ENCODE measurements at regions not wholly inside any gene's neighbourhood (a gene's known extent, or its start where the extent isn't known, plus 50 kb on each side); places are given as distances from the start of the nearest gene placed in this dataset.

DNA sequence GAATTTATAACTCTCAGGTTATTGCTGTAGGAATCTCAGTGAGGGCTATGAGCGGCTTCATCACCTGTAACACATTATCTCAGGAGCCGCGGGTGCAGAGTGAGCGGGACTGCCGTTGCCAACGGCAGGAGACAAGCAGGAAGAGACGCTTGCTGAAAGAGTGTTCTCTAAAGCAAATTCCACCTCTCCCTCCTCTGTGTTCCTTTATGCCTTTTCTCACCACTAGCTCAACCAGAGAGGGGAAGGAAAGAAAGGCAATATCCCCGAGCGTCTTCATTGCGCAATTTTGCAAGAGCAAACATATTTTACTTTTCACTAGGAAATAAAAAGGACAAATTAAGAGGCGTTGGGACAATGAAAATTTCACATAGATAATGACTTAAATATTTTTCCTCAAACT lies 185.2 kb upstream of the EXOC2 start:
- no peaks in the 10 kb centered on the region for H3K9me3 Mint-ChIP-seq
- no peak for DNase-seq (ENCODE audit: low spot score)
- ChIA-PET CTCF (interaction anchor here (2.0 kb wide), 1 partner anchor 16 kb away, joined by 6 read pairs; no protein-coding TSS in a partner anchor), POLR2A (no interaction called here)
- peaks cover 5% of the 10 kb centered on the region for H3K4me1 Mint-ChIP-seq
- no peak overlapping the region for H3K27ac Mint-ChIP-seq
- no peak overlapping the region for H3K4me3 Mint-ChIP-seq
- H3K36me3 Mint-ChIP-seq, result no peaks in the 10 kb centered on the region
- no peak for ATAC-seq
- TF ChIP-seq MLX (CRISPR knock-in tag; IDR thresholded peaks at IDR 0.05) (no peak), FOXK1 (CRISPR knock-in tag; IDR thresholded peaks at IDR 0.05) (no peak), ATF1 (CRISPR knock-in tag; IDR thresholded peaks at IDR 0.05) (no peak), NR3C1 (CRISPR knock-in tag; conservative IDR thresholded peaks at IDR 0.05; ENCODE audit: low read depth) (no peak), TP53 (CRISPR knock-in tag; IDR thresholded peaks at IDR 0.05) (no peak), ZNF532 (CRISPR knock-in tag; IDR thresholded peaks at IDR 0.05; ENCODE audit: borderline replicate concordance) (no peak), EMX1 (CRISPR knock-in tag; IDR thresholded peaks at IDR 0.05) (no peak), ELF4 (CRISPR knock-in tag; IDR thresholded peaks at IDR 0.05; ENCODE audit: low read depth) (no peak), ZBTB21 (CRISPR knock-in tag; IDR thresholded peaks at IDR 0.05; ENCODE audit: borderline replicate concordance) (no peak), KAT7 (CRISPR knock-in tag; IDR thresholded peaks at IDR 0.05; ENCODE audit: borderline replicate concordance) (no peak), FOXJ3 (CRISPR knock-in tag; IDR thresholded peaks at IDR 0.05; ENCODE audit: borderline replicate concordance) (no peak), ETV6 (CRISPR knock-in tag; IDR thresholded peaks at IDR 0.05) (no peak), CBFB (CRISPR knock-in tag; IDR thresholded peaks at IDR 0.05; ENCODE audit: low read depth) (no peak), PRRX2 (CRISPR knock-in tag; IDR thresholded peaks at IDR 0.05) (no peak), NR2C2 (CRISPR knock-in tag; IDR thresholded peaks at IDR 0.05) (no peak), HMGA2 (CRISPR knock-in tag; IDR thresholded peaks at IDR 0.05) (no peak)
- TF ChIP-seq, protein P1, sequence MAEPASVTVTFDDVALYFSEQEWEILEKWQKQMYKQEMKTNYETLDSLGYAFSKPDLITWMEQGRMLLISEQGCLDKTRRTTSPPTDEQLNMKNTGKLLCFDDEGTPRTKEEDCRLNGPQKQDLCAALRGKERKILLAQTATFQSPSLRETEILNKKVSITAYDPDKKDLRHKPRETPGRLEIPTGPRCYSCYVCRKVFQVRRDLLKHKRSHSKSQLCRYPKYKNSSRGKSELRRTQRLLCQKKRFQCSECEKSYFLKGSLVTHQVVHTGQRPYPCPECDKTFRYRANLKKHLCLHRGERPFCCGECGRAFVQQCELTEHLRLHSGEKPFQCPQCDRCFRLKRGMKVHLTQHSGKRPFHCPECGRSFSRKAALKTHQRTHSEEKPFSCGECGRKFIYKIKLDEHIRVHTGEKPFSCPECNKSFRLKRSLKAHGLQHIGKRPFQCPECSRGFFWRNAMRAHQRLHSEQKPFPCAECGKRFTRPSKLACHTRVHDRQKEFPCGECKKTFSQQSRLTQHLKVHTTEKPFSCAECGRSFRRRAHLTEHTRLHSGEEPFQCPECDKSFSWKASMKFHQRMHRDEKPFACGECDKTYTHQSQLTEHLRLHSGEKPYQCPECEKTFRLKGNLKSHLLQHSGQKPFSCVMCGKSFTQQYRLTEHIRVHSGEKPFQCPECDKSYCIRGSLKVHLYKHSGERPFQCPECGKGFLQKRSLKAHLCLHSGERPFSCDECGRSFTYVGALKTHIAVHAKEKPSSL (CRISPR knock-in tag; conservative IDR thresholded peaks at IDR 0.05), result no peak
- TF ChIP-seq, protein P2, sequence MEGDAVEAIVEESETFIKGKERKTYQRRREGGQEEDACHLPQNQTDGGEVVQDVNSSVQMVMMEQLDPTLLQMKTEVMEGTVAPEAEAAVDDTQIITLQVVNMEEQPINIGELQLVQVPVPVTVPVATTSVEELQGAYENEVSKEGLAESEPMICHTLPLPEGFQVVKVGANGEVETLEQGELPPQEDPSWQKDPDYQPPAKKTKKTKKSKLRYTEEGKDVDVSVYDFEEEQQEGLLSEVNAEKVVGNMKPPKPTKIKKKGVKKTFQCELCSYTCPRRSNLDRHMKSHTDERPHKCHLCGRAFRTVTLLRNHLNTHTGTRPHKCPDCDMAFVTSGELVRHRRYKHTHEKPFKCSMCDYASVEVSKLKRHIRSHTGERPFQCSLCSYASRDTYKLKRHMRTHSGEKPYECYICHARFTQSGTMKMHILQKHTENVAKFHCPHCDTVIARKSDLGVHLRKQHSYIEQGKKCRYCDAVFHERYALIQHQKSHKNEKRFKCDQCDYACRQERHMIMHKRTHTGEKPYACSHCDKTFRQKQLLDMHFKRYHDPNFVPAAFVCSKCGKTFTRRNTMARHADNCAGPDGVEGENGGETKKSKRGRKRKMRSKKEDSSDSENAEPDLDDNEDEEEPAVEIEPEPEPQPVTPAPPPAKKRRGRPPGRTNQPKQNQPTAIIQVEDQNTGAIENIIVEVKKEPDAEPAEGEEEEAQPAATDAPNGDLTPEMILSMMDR (IDR thresholded peaks at IDR 0.05), result no peak
- TF ChIP-seq, protein P3, sequence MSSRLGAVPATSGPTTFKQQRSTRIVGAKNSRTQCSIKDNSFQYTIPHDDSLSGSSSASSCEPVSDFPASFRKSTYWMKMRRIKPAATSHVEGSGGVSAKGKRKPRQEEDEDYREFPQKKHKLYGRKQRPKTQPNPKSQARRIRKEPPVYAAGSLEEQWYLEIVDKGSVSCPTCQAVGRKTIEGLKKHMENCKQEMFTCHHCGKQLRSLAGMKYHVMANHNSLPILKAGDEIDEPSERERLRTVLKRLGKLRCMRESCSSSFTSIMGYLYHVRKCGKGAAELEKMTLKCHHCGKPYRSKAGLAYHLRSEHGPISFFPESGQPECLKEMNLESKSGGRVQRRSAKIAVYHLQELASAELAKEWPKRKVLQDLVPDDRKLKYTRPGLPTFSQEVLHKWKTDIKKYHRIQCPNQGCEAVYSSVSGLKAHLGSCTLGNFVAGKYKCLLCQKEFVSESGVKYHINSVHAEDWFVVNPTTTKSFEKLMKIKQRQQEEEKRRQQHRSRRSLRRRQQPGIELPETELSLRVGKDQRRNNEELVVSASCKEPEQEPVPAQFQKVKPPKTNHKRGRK (CRISPR knock-in tag; IDR thresholded peaks at IDR 0.05; ENCODE audit: borderline replicate concordance), result no peak
- H3K27me3 Mint-ChIP-seq (ENCODE audit: low read depth), result no peaks in the 10 kb centered on the region
